ENCODE measurements at regions not wholly inside any gene's neighbourhood (a gene's known extent, or its start where the extent isn't known, plus 50 kb on each side); places are given as distances from the start of the nearest gene placed in this dataset.
"Not testable (repeated sequence)": the region's sequence is repeated elsewhere in the genome, so short reads cannot be mapped to it uniquely, and the experiment has no call there.

GRCh38 chrX:74049126-74049525 is 196.6 kb upstream of the XIST start:
- FAIRE-seq = no peak

GRCh38 chrX:74034066-74034465 is 181.6 kb upstream of the XIST start:
- not testable (repeated sequence) for DNase-seq (ENCODE audit: low read depth); H3K9ac ChIP-seq (ENCODE audit: low read length); H3K27ac ChIP-seq (ENCODE audit: low read depth, low read length); H4K20me1 ChIP-seq (ENCODE audit: insufficient read depth, low read length); H3K4me2 ChIP-seq (ENCODE audit: low read length); H3K79me2 ChIP-seq (ENCODE audit: insufficient read depth, low read length); FAIRE-seq; H3K4me3 Mint-ChIP-seq (ENCODE audit: unreplicated experiment); H3K9me3 ChIP-seq (ENCODE audit: insufficient read depth, low read depth, low read length); H3K27me3 ChIP-seq (ENCODE audit: insufficient read depth, low read length); H3K27me3 Mint-ChIP-seq (ENCODE audit: low read depth, unreplicated experiment); H3K4me1 ChIP-seq (ENCODE audit: insufficient read depth, low read length); H3K9me3 Mint-ChIP-seq (ENCODE audit: unreplicated experiment); H3K36me3 ChIP-seq (ENCODE audit: insufficient read depth, low read length); H3K4me1 Mint-ChIP-seq (ENCODE audit: low read depth, unreplicated experiment); H3K4me3 ChIP-seq (ENCODE audit: insufficient read depth, low read depth, low read length); H3K27ac Mint-ChIP-seq (ENCODE audit: unreplicated experiment); H2AFZ ChIP-seq (ENCODE audit: low read depth, low read length); H3K36me3 Mint-ChIP-seq (ENCODE audit: low read depth, unreplicated experiment)

More at GRCh38 chrX:74049126-74049525, 196.6 kb upstream of the XIST start:
- Histone ChIP-seq H2AFZ (ENCODE audit: low read depth, low read length) (no peak overlapping the region), H3K27ac (ENCODE audit: low read depth, low read length) (no peak overlapping the region), H3K4me3 (ENCODE audit: insufficient read depth, low read depth, low read length) (no peak overlapping the region), H3K4me2 (ENCODE audit: low read length) (no peak overlapping the region), H4K20me1 (ENCODE audit: insufficient read depth, low read length) (no peaks in the 10 kb centered on the region), H3K9me3 (ENCODE audit: insufficient read depth, low read depth, low read length) (no peaks in the 10 kb centered on the region), H3K27me3 (ENCODE audit: insufficient read depth, low read length) (no peaks in the 10 kb centered on the region), H3K36me3 (ENCODE audit: insufficient read depth, low read length) (no peaks in the 10 kb centered on the region), H3K9ac (ENCODE audit: low read length) (no peak overlapping the region), H3K4me1 (ENCODE audit: insufficient read depth, low read length) (no peaks in the 10 kb centered on the region), H3K79me2 (ENCODE audit: insufficient read depth, low read length) (no peaks in the 10 kb centered on the region)
- Mint-ChIP-seq H3K4me1 (ENCODE audit: low read depth, unreplicated experiment) (no peaks in the 10 kb centered on the region), H3K9me3 (ENCODE audit: unreplicated experiment) (peaks cover 2% of the 10 kb centered on the region), H3K27me3 (ENCODE audit: low read depth, unreplicated experiment) (no peaks in the 10 kb centered on the region), H3K36me3 (ENCODE audit: low read depth, unreplicated experiment) (no peaks in the 10 kb centered on the region), H3K4me3 (ENCODE audit: unreplicated experiment) (no peak overlapping the region), H3K27ac (ENCODE audit: unreplicated experiment) (no peak overlapping the region)
- no peak for TF ChIP-seq CTCF (IDR thresholded peaks at IDR 0.05; ENCODE audit: insufficient read depth, low read depth, low read length)
- no peak for DNase-seq (ENCODE audit: low read depth)

DNA sequence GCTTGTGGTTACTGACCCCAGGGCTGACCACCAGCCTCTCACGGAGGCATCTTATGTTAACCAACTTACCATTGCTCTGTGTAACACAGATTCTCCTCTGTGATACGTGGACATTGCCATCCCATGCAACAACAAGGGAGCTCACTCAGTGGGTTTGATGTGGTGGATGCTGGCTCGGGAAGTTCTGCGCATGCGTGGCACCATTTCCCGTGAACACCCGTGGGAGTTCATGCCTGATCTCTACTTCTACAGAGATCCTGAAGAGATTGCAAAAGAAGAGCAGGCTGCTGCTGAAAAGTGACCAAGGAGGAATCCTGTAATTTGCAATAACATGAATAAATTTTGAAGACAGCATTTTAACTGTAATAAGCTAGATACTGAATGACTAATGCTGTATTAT is 179.0 kb upstream of the XIST start:
- not testable (repeated sequence) for H3K36me3 ChIP-seq (ENCODE audit: insufficient read depth, low read length); H2AFZ ChIP-seq (ENCODE audit: low read depth, low read length); H3K9ac ChIP-seq (ENCODE audit: low read length); H3K27ac Mint-ChIP-seq (ENCODE audit: unreplicated experiment); H3K4me2 ChIP-seq (ENCODE audit: low read length); H3K4me1 Mint-ChIP-seq (ENCODE audit: low read depth, unreplicated experiment); H3K4me3 Mint-ChIP-seq (ENCODE audit: unreplicated experiment); H3K79me2 ChIP-seq (ENCODE audit: insufficient read depth, low read length); H3K4me1 ChIP-seq (ENCODE audit: insufficient read depth, low read length); H3K9me3 Mint-ChIP-seq (ENCODE audit: unreplicated experiment); FAIRE-seq; H3K4me3 ChIP-seq (ENCODE audit: insufficient read depth, low read depth, low read length); H4K20me1 ChIP-seq (ENCODE audit: insufficient read depth, low read length); H3K36me3 Mint-ChIP-seq (ENCODE audit: low read depth, unreplicated experiment); H3K27me3 ChIP-seq (ENCODE audit: insufficient read depth, low read length); H3K27ac ChIP-seq (ENCODE audit: low read depth, low read length); H3K27me3 Mint-ChIP-seq (ENCODE audit: low read depth, unreplicated experiment); DNase-seq (ENCODE audit: low read depth); H3K9me3 ChIP-seq (ENCODE audit: insufficient read depth, low read depth, low read length)

GRCh38 chrX:74030766-74031165 is 178.3 kb upstream of the XIST start:
- H3K4me3 ChIP-seq (ENCODE audit: insufficient read depth, low read depth, low read length); FAIRE-seq; H3K36me3 ChIP-seq (ENCODE audit: insufficient read depth, low read length); H3K9me3 ChIP-seq (ENCODE audit: insufficient read depth, low read depth, low read length); H3K4me1 Mint-ChIP-seq (ENCODE audit: low read depth, unreplicated experiment); H3K9me3 Mint-ChIP-seq (ENCODE audit: unreplicated experiment); H3K36me3 Mint-ChIP-seq (ENCODE audit: low read depth, unreplicated experiment); H3K4me1 ChIP-seq (ENCODE audit: insufficient read depth, low read length); H3K9ac ChIP-seq (ENCODE audit: low read length); H3K27ac Mint-ChIP-seq (ENCODE audit: unreplicated experiment); H3K79me2 ChIP-seq (ENCODE audit: insufficient read depth, low read length); H3K4me2 ChIP-seq (ENCODE audit: low read length); H3K27ac ChIP-seq (ENCODE audit: low read depth, low read length); H3K27me3 Mint-ChIP-seq (ENCODE audit: low read depth, unreplicated experiment); H2AFZ ChIP-seq (ENCODE audit: low read depth, low read length); DNase-seq (ENCODE audit: low read depth); H3K4me3 Mint-ChIP-seq (ENCODE audit: unreplicated experiment); H4K20me1 ChIP-seq (ENCODE audit: insufficient read depth, low read length); H3K27me3 ChIP-seq (ENCODE audit: insufficient read depth, low read length): not testable (repeated sequence)

GRCh38 chrX:74025145-74025544 is 172.6 kb upstream of the XIST start:
- H3K27me3 Mint-ChIP-seq (ENCODE audit: low read depth, unreplicated experiment); H3K4me2 ChIP-seq (ENCODE audit: low read length); H3K4me3 Mint-ChIP-seq (ENCODE audit: unreplicated experiment); H2AFZ ChIP-seq (ENCODE audit: low read depth, low read length); H3K36me3 ChIP-seq (ENCODE audit: insufficient read depth, low read length); H3K27ac ChIP-seq (ENCODE audit: low read depth, low read length); H4K20me1 ChIP-seq (ENCODE audit: insufficient read depth, low read length); H3K9me3 Mint-ChIP-seq (ENCODE audit: unreplicated experiment); H3K36me3 Mint-ChIP-seq (ENCODE audit: low read depth, unreplicated experiment); H3K27me3 ChIP-seq (ENCODE audit: insufficient read depth, low read length); DNase-seq (ENCODE audit: low read depth); H3K27ac Mint-ChIP-seq (ENCODE audit: unreplicated experiment); H3K79me2 ChIP-seq (ENCODE audit: insufficient read depth, low read length); H3K4me3 ChIP-seq (ENCODE audit: insufficient read depth, low read depth, low read length); H3K4me1 ChIP-seq (ENCODE audit: insufficient read depth, low read length); FAIRE-seq; H3K9ac ChIP-seq (ENCODE audit: low read length); H3K9me3 ChIP-seq (ENCODE audit: insufficient read depth, low read depth, low read length); H3K4me1 Mint-ChIP-seq (ENCODE audit: low read depth, unreplicated experiment): not testable (repeated sequence)
